Neural cell (in vitro differentiated cells): ENCODE measurements at regions not wholly inside any gene's neighbourhood (a gene's known extent, or its start where the extent isn't known, plus 50 kb on each side); places are given as distances from the start of the nearest gene placed in this dataset.

Experiments used
- H2AFZ ChIP-seq: fragments of 200-600, 300-800 bp; sonication (generic), shearing (Covaris generic); 2 replicates; pipeline ENCODE4 v1.6.0; 2014; ENCODE audit warnings: low read depth, mild to moderate bottlenecking, antibody characterized with exemption, low read length, moderate library complexity
- H3F3A ChIP-seq: fragments of 200-600 bp; shearing (Covaris generic); 2 replicates; pipeline ENCODE4 v1.6.1; 2016; ENCODE audit warnings: mild to moderate bottlenecking, moderate library complexity, mixed read lengths, antibody characterized with exemption, low read length; ENCODE audit not compliant: insufficient read depth, poor library complexity, severe bottlenecking
- H3K27ac ChIP-seq: fragments of 200-600, 300-800 bp; sonication (generic), shearing (Covaris generic); 2 replicates; pipeline ENCODE4 v1.5.1; 2014; ENCODE audit warnings: mild to moderate bottlenecking, low read length, moderate library complexity
- H3K27me3 ChIP-seq: fragments of 300-800, 200-600 bp; sonication (generic), shearing (Covaris generic); 2 replicates; pipeline ENCODE4 v1.6.0; 2014; ENCODE audit warnings: mild to moderate bottlenecking, low read depth, low read length, moderate library complexity; ENCODE audit not compliant: insufficient read depth
- H3K36me3 ChIP-seq: fragments of 300-800, 200-600 bp; sonication (generic), shearing (Covaris generic); 2 replicates; pipeline ENCODE4 v1.5.1; 2014; ENCODE audit warnings: mild to moderate bottlenecking, antibody characterized with exemption, low read length, moderate library complexity; ENCODE audit not compliant: insufficient read depth
- H3K4me2 ChIP-seq: fragments of 300-800, 200-600 bp; sonication (generic), shearing (Covaris generic); 2 replicates; pipeline ENCODE4 v1.6.0; 2014; ENCODE audit warnings: mild to moderate bottlenecking, low read length
- H3K4me3 ChIP-seq: fragments of 300-800, 200-600 bp; sonication (generic), shearing (Covaris generic); 2 replicates; pipeline ENCODE4 v1.5.1; 2014; ENCODE audit warnings: mild to moderate bottlenecking, low read length, moderate library complexity
- H3K79me2 ChIP-seq: fragments of 200-600 bp; shearing (Covaris generic); replicated peaks from 2 replicates; pipeline ENCODE4 v1.6.0; 2014; ENCODE audit warnings: mild to moderate bottlenecking, low read length, moderate library complexity; ENCODE audit not compliant: insufficient read depth
- H3K9ac ChIP-seq: fragments of 300-800, 200-600 bp; sonication (generic), shearing (Covaris generic); 2 replicates; pipeline ENCODE4 v1.6.1; 2016; ENCODE audit warnings: mild to moderate bottlenecking, low read length, mixed read lengths
- H3K9me2 ChIP-seq: fragments of 200-600 bp; shearing (Covaris generic); 2 replicates; pipeline ENCODE4 v1.6.1; 2016; ENCODE audit warnings: mild to moderate bottlenecking, low read length, mixed read lengths; ENCODE audit not compliant: insufficient read depth
- H3K9me3 ChIP-seq: fragments of 200-600, 300-800 bp; sonication (generic), shearing (Covaris generic); 2 replicates; pipeline ENCODE4 v1.6.1; 2016; ENCODE audit warnings: mild to moderate bottlenecking, mixed run types, low read length, moderate library complexity, mixed read lengths
- H4K20me1 ChIP-seq: fragments of 200-600 bp; shearing (Covaris generic); 2 replicates; pipeline ENCODE4 v1.6.1; 2016; ENCODE audit warnings: mild to moderate bottlenecking, mixed run types; ENCODE audit not compliant: insufficient read depth
- EP300 ChIP-seq: fragments of 450-650 bp; conservative IDR thresholded peaks from 2 replicates; pipeline ENCODE4 v1.6.1; 2014; ENCODE audit warnings: antibody characterized with exemption, mild to moderate bottlenecking, moderate library complexity; ENCODE audit not compliant: poor library complexity, severe bottlenecking
- EZH2 ChIP-seq: fragments of 200-600, 300-800 bp; shearing (Covaris generic), sonication (generic); IDR thresholded peaks from 2 replicates; pipeline ENCODE4 v1.6.1; 2014; ENCODE audit warnings: antibody characterized with exemption, low read length, borderline replicate concordance, mild to moderate bottlenecking; ENCODE audit not compliant: insufficient read depth, poor library complexity, severe bottlenecking
- MXI1 ChIP-seq: fragments of 450-650 bp; conservative IDR thresholded peaks from 2 replicates; pipeline ENCODE4 v1.6.1; 2014; ENCODE audit warnings: antibody characterized with exemption, mild to moderate bottlenecking; ENCODE audit not compliant: poor library complexity, severe bottlenecking
- POLR2AphosphoS5 ChIP-seq: IDR thresholded peaks from 2 replicates; pipeline ENCODE4 v1.6.1; 2012
- RAD21 ChIP-seq: fragments of 450-650 bp; conservative IDR thresholded peaks from 2 replicates; pipeline ENCODE4 v1.6.1; 2014; ENCODE audit warnings: antibody characterized with exemption, mild to moderate bottlenecking, moderate library complexity
- SMC3 ChIP-seq: fragments of 450-650 bp; conservative IDR thresholded peaks from 2 replicates; pipeline ENCODE4 v1.6.1; 2014; ENCODE audit warnings: antibody characterized with exemption, mild to moderate bottlenecking, moderate library complexity; ENCODE audit not compliant: poor library complexity
- TAF1 ChIP-seq: IDR thresholded peaks from 2 replicates; pipeline ENCODE4 v1.6.1; 2012; ENCODE audit warnings: low read depth
- TF ChIP-seq, protein P1 (sequence below): fragments of 450-650 bp; IDR thresholded peaks from 2 replicates; pipeline ENCODE4 v1.5.1; 2014; ENCODE audit warnings: antibody characterized with exemption, mild to moderate bottlenecking, moderate library complexity; ENCODE audit not compliant: poor library complexity, severe bottlenecking
- TF ChIP-seq, protein P2 (sequence below): IDR thresholded peaks from 2 replicates; pipeline ENCODE4 v1.6.1; 2012; ENCODE audit warnings: borderline replicate concordance

DNA sequence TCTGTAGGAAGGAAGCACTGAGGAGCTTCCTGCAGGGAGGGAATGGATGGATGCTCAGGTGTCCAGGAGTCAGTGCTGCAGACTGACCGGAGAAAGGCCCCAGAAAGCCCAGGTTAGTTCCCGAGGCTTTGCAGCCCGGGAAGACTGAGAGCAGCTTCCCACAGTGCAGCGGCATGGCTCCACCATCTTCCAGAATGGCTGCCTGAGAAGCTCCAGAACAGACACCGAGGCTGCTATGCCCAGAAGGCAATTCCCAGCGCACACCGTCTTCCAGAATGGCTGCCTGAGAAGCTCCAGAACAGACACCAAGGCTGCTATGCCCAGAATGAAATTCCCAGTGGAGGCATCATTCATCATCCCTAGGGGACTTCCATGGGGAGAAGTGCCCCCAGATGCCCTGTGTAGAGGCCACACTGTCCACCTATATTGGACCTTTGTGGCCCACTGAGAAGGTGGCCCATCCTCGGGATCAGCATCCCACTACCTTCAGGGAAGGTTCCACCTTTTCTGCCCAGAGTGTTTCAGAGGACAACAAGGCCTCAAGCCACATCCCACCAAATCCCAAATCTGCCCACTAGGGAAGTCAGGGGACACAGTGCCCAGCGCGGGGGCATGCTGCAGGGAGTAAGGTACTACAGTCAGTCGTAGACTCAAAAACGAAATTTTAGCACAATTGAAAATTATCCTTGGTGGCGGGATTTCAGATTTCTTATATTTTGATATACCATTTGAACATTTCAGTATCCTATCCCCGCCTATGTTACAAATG, 80.5 kb downstream of the KCNF1 start:
- Histone ChIP-seq H3K79me2 (no peaks in the 10 kb centered on the region), H3K4me3 (no peak overlapping the region), H3K9me3 (no peaks in the 10 kb centered on the region), H3K36me3 (no peaks in the 10 kb centered on the region), H3K9ac (no peak overlapping the region), H3K27me3 (no peaks in the 10 kb centered on the region), H4K20me1 (no peaks in the 10 kb centered on the region), H3K27ac (no peak overlapping the region), H3F3A (no peaks in the 10 kb centered on the region), H3K4me2 (no peak overlapping the region), H2AFZ (no peak overlapping the region), H3K9me2 (no peaks in the 10 kb centered on the region)
- no peak for TF ChIP-seq MXI1
- no peak for TF ChIP-seq TAF1
- TF ChIP-seq, protein P1, sequence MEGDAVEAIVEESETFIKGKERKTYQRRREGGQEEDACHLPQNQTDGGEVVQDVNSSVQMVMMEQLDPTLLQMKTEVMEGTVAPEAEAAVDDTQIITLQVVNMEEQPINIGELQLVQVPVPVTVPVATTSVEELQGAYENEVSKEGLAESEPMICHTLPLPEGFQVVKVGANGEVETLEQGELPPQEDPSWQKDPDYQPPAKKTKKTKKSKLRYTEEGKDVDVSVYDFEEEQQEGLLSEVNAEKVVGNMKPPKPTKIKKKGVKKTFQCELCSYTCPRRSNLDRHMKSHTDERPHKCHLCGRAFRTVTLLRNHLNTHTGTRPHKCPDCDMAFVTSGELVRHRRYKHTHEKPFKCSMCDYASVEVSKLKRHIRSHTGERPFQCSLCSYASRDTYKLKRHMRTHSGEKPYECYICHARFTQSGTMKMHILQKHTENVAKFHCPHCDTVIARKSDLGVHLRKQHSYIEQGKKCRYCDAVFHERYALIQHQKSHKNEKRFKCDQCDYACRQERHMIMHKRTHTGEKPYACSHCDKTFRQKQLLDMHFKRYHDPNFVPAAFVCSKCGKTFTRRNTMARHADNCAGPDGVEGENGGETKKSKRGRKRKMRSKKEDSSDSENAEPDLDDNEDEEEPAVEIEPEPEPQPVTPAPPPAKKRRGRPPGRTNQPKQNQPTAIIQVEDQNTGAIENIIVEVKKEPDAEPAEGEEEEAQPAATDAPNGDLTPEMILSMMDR = no peak
- no peak for TF ChIP-seq SMC3

DNA sequence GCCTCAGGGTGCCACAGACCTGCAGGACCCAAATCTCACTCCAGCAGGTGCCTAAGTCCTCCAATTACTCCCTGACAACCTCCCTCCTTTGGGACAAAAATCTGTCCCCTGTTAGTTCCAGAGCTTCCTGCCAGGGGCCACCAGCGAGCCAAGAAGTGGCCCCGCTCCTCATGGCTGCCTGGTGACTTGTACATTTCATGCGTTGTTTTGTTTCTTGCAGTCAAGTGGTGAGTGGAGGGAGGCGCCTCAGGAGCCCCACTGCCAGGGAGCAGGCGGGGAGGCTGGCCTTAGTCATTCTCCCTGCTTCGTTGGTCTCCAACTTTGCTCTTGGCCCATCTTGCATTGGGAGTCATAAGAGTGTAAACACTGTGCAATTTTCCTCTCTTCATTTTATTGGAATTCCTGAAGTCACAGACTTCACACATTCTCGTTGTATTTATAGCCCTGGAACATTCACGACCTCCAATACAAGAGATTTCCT, 81.3 kb downstream of the KCNF1 start:
- TF ChIP-seq RAD21 = no peak
- no peak for TF ChIP-seq MXI1
- TF ChIP-seq EP300 = no peak
- TF ChIP-seq, protein P1 = no peak
- no peak for TF ChIP-seq TAF1
- no peak for TF ChIP-seq SMC3
- TF ChIP-seq POLR2AphosphoS5 = no peak
- TF ChIP-seq, protein P2, sequence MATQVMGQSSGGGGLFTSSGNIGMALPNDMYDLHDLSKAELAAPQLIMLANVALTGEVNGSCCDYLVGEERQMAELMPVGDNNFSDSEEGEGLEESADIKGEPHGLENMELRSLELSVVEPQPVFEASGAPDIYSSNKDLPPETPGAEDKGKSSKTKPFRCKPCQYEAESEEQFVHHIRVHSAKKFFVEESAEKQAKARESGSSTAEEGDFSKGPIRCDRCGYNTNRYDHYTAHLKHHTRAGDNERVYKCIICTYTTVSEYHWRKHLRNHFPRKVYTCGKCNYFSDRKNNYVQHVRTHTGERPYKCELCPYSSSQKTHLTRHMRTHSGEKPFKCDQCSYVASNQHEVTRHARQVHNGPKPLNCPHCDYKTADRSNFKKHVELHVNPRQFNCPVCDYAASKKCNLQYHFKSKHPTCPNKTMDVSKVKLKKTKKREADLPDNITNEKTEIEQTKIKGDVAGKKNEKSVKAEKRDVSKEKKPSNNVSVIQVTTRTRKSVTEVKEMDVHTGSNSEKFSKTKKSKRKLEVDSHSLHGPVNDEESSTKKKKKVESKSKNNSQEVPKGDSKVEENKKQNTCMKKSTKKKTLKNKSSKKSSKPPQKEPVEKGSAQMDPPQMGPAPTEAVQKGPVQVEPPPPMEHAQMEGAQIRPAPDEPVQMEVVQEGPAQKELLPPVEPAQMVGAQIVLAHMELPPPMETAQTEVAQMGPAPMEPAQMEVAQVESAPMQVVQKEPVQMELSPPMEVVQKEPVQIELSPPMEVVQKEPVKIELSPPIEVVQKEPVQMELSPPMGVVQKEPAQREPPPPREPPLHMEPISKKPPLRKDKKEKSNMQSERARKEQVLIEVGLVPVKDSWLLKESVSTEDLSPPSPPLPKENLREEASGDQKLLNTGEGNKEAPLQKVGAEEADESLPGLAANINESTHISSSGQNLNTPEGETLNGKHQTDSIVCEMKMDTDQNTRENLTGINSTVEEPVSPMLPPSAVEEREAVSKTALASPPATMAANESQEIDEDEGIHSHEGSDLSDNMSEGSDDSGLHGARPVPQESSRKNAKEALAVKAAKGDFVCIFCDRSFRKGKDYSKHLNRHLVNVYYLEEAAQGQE = no peak
- no peak for TF ChIP-seq EZH2
- Histone ChIP-seq H3K36me3 (no peaks in the 10 kb centered on the region), H3K4me2 (no peak overlapping the region), H3F3A (no peaks in the 10 kb centered on the region), H3K27me3 (no peaks in the 10 kb centered on the region), H2AFZ (no peak overlapping the region), H3K9ac (no peak overlapping the region), H3K27ac (no peak overlapping the region), H3K9me2 (no peaks in the 10 kb centered on the region), H4K20me1 (no peaks in the 10 kb centered on the region), H3K4me3 (no peak overlapping the region), H3K9me3 (no peaks in the 10 kb centered on the region), H3K79me2 (no peaks in the 10 kb centered on the region)
